Fibroblast of lung (primary cell): ENCODE measurements at regions not wholly inside any gene's neighbourhood (a gene's known extent, or its start where the extent isn't known, plus 50 kb on each side); places are given as distances from the start of the nearest gene placed in this dataset.

Experiments
- DNase-seq, 2 donors: peaks; one replicate each; pipeline versions ENCODE4 v3.0.0 to v3.0.0-alpha.2; 2010; ENCODE audit warnings: low read depth in 2 of 2
- H2AFZ ChIP-seq: 2 replicates; pipeline ENCODE4 v1.5.1; 2012; ENCODE audit warnings: low read length, control low read depth, inconsistent platforms
- H3K27ac ChIP-seq: 2 replicates; pipeline ENCODE4 v1.5.1; 2011; ENCODE audit warnings: low read length, control low read depth; ENCODE audit not compliant: insufficient read depth
- H3K27me3 ChIP-seq: 2 replicates; pipeline ENCODE4 v1.5.1; 2011; ENCODE audit warnings: mild to moderate bottlenecking, low read length; ENCODE audit not compliant: control insufficient read depth, insufficient read depth
- H3K36me3 ChIP-seq: 2 replicates; pipeline ENCODE4 v1.5.1; 2011; ENCODE audit warnings: low read length; ENCODE audit not compliant: control insufficient read depth, insufficient read depth
- H3K4me1 ChIP-seq: 2 replicates; pipeline ENCODE4 v1.5.1; 2011; ENCODE audit warnings: low read length; ENCODE audit not compliant: control insufficient read depth, insufficient read depth; ENCODE audit errors: extremely low read depth
- H3K4me2 ChIP-seq: 2 replicates; pipeline ENCODE4 v1.5.1; 2011; ENCODE audit warnings: low read length, control low read depth; ENCODE audit not compliant: insufficient read depth; ENCODE audit errors: extremely low read depth
- H3K4me3 ChIP-seq, 4 experiments: fragments of 200-600 bp in 1 of 4; sonication (generic) in 1 of 4; replicated peaks in 1 of 4; 2 replicates each; pipeline ENCODE4 v1.5.1; 2011 to 2016; ENCODE audit warnings: low read length in 4 of 4, low read depth in 3 of 4, mild to moderate bottlenecking in 3 of 4, control low read depth in 2 of 4, inconsistent platforms in 1 of 4, mixed read lengths in 1 of 4; ENCODE audit not compliant: insufficient read depth in 1 of 4; ENCODE audit errors: control extremely low read depth in 1 of 4
- H3K79me2 ChIP-seq: 2 replicates; pipeline ENCODE4 v1.5.1; 2012; ENCODE audit warnings: mild to moderate bottlenecking, low read length, inconsistent platforms; ENCODE audit not compliant: control insufficient read depth, insufficient read depth
- H3K9ac ChIP-seq: 2 replicates; pipeline ENCODE4 v1.5.1; 2011; ENCODE audit warnings: mild to moderate bottlenecking, low read length, control low read depth; ENCODE audit not compliant: insufficient read depth
- H3K9me3 ChIP-seq: 2 replicates; pipeline ENCODE4 v1.5.1; 2012; ENCODE audit warnings: low read depth, low read length; ENCODE audit not compliant: control insufficient read depth, insufficient read depth
- H4K20me1 ChIP-seq: 2 replicates; pipeline ENCODE4 v1.5.1; 2011; ENCODE audit warnings: low read length; ENCODE audit not compliant: control insufficient read depth, insufficient read depth; ENCODE audit errors: extremely low read depth
- EZH2 ChIP-seq: IDR thresholded peaks from 2 replicates; pipeline ENCODE4 v1.5.1; 2012; ENCODE audit warnings: low read length, control low read depth, mild to moderate bottlenecking; ENCODE audit errors: missing control alignments
- TF ChIP-seq, protein P1 (sequence below), 2 donors: IDR thresholded peaks in 1 of 2; conservative IDR thresholded peaks in 1 of 2; 1 replicate in 1 of 2; 2 replicates in 1 of 2; pipeline ENCODE4 v1.5.1; 2011 to 2012; ENCODE audit warnings: low read length in 2 of 2, control low read depth in 1 of 2, inconsistent platforms in 1 of 2, low read depth in 1 of 2, mild to moderate bottlenecking in 1 of 2

- Histone ChIP-seq H4K20me1 (no peaks in the 10 kb centered on the region), H3K4me3 (no peak overlapping the region), H3K79me2 (no peaks in the 10 kb centered on the region), H3K4me2 (no peak overlapping the region), H3K4me1 (no peaks in the 10 kb centered on the region), H3K36me3 (no peaks in the 10 kb centered on the region), H3K9me3 (no peaks in the 10 kb centered on the region), H3K27me3 (no peaks in the 10 kb centered on the region), H2AFZ (no peak overlapping the region), H3K9ac (no peak overlapping the region), H3K27ac (no peak overlapping the region)
- no peak for DNase-seq
- no peak for TF ChIP-seq EZH2
- TF ChIP-seq, protein P1, sequence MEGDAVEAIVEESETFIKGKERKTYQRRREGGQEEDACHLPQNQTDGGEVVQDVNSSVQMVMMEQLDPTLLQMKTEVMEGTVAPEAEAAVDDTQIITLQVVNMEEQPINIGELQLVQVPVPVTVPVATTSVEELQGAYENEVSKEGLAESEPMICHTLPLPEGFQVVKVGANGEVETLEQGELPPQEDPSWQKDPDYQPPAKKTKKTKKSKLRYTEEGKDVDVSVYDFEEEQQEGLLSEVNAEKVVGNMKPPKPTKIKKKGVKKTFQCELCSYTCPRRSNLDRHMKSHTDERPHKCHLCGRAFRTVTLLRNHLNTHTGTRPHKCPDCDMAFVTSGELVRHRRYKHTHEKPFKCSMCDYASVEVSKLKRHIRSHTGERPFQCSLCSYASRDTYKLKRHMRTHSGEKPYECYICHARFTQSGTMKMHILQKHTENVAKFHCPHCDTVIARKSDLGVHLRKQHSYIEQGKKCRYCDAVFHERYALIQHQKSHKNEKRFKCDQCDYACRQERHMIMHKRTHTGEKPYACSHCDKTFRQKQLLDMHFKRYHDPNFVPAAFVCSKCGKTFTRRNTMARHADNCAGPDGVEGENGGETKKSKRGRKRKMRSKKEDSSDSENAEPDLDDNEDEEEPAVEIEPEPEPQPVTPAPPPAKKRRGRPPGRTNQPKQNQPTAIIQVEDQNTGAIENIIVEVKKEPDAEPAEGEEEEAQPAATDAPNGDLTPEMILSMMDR (conservative IDR thresholded peaks at IDR 0.05 in 1 of 2, IDR thresholded peaks at IDR 0.05 in 1 of 2; ENCODE audit: low read depth in 1 of 2, low read length in 2 of 2) = no peak
Observed at GRCh38 chr11:81874635-81875034, 859.0 kb downstream of the FAM181B start.

DNA sequence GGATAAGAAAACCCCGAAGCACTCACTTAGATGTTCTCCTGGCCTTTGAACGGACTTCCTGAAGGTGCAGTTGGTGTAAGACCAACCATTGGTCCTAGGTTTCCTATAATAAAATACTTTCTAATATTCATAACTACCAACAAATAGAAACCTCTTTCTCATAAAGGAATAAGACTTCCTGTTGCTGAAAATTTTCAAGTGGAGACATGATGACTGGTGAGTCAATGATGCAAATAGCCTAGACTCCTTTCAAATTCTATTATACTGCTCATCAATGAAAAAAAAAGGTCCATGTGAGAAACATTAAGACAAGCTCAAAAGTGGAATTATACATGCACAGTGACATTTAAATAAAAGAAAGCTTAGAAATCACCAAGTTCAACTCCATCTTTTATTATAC is 862.8 kb downstream of the FAM181B start:
- Histone ChIP-seq H3K4me1 (no peaks in the 10 kb centered on the region), H3K9me3 (no peaks in the 10 kb centered on the region), H4K20me1 (no peaks in the 10 kb centered on the region), H3K9ac (no peak overlapping the region), H3K27me3 (no peaks in the 10 kb centered on the region), H3K27ac (no peak overlapping the region), H3K4me2 (no peak overlapping the region), H2AFZ (no peak overlapping the region), H3K36me3 (no peaks in the 10 kb centered on the region), H3K79me2 (no peaks in the 10 kb centered on the region), H3K4me3 (no peak overlapping the region)
- no peak for DNase-seq
- TF ChIP-seq EZH2 = no peak
- TF ChIP-seq, protein P1 (conservative IDR thresholded peaks at IDR 0.05 in 1 of 2, IDR thresholded peaks at IDR 0.05 in 1 of 2; ENCODE audit: low read depth in 1 of 2, low read length in 2 of 2) = no peak

GRCh38 chr11:81870066-81870412 is 863.6 kb downstream of the FAM181B start:
- TF ChIP-seq EZH2 = no peak
- TF ChIP-seq, protein P1 (conservative IDR thresholded peaks at IDR 0.05 in 1 of 2, IDR thresholded peaks at IDR 0.05 in 1 of 2; ENCODE audit: low read depth in 1 of 2, low read length in 2 of 2) = no peak
- Histone ChIP-seq H3K4me3 (no peak overlapping the region), H3K4me2 (no peak overlapping the region), H4K20me1 (no peaks in the 10 kb centered on the region), H3K9me3 (no peaks in the 10 kb centered on the region), H3K36me3 (no peaks in the 10 kb centered on the region), H3K27ac (no peak overlapping the region), H3K79me2 (no peaks in the 10 kb centered on the region), H2AFZ (no peak overlapping the region), H3K9ac (no peak overlapping the region), H3K27me3 (no peaks in the 10 kb centered on the region), H3K4me1 (no peaks in the 10 kb centered on the region)
- no peak for DNase-seq
